GM19395 (cell line): ENCODE measurements at regions not wholly inside any gene's neighbourhood (a gene's known extent, or its start where the extent isn't known, plus 50 kb on each side); places are given as distances from the start of the nearest gene placed in this dataset.

Source experiments
- ATAC-seq: cut with Tn5 transposase; IDR thresholded peaks from one replicate; pipeline ENCODE4 v1.9.1; 2021; ENCODE audit warnings: mild to moderate bottlenecking, moderate library complexity; ENCODE audit not compliant: unreplicated experiment

DNA sequence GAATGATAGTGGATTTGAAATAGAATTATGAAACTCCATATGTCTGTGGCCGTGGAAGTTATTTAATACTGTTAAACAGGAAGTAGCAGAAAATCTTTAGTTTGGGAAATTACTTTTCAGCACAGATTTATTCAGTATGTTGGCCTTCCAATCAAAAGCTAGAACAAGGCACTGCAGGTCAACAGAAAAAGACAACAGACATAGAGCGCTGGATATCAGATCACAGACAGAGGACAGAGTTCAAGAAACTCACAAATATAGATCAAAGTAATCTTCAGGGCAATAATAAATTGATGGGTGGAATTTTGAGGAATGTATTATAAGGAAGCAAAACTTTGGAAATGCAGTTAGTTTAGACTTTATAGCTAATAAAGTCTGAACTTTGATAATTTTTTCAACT, 159.5 kb upstream of the TMCO5A start:
- ATAC-seq, result no peak

DNA sequence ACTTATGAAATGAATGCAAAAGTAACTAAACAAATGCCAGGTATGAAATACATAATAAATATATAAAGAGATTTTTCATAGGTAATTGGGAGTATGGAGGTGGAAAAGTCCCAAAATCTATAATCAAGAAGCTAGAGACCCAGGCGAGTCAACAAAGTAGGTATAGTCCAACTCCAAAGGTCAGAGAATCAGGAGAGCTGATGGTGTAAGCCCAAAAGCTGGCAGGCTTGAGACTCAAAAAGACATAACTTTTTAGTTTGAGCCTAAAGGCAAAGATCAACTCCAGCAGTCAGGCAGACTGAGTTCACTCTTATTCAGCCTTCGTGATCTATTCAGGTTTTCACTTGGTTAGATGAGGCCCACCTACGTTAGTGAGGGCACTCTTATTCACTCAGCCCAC, 157.4 kb upstream of the TMCO5A start:
- ATAC-seq, result no peak

DNA sequence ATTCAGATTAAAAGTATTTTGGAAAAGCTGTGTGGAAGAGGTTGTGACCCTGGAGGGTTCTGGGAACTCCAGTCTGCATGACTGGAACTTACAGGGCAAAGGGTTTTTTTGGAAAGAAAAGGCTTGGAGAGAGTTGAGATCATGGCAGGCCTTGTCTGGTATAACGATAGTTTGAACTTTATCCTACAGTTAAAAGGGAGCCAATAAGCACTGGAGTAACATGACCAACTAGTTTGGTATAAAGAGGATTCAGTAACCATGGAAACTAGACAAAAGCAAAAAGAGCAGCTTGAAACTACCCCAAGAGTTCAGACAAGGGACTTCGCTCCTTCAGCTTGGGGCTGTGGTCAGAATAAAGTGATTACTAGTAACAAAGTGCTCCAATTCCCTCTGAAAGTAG, 151.2 kb upstream of the TMCO5A start:
- no peak for ATAC-seq

DNA sequence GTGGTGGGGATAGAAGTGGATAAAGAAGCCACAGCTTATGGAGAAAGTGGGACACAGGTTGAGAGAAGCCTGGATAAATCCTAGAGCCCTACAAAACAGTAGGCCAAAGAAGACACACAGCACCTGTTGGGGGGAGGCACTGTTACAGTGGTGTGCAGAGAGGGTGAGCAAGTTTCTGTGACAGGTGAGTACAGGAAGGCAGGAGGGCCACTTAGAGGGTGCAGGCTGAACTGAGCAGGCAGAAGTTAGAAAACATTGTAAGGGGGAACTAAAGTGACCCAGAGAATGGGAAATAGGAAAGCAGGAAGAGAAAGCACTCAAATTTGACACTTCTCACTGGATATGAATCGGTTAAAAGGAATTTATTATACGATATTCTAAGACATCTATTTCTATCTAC, 146.1 kb upstream of the TMCO5A start:
- no peak for ATAC-seq

DNA sequence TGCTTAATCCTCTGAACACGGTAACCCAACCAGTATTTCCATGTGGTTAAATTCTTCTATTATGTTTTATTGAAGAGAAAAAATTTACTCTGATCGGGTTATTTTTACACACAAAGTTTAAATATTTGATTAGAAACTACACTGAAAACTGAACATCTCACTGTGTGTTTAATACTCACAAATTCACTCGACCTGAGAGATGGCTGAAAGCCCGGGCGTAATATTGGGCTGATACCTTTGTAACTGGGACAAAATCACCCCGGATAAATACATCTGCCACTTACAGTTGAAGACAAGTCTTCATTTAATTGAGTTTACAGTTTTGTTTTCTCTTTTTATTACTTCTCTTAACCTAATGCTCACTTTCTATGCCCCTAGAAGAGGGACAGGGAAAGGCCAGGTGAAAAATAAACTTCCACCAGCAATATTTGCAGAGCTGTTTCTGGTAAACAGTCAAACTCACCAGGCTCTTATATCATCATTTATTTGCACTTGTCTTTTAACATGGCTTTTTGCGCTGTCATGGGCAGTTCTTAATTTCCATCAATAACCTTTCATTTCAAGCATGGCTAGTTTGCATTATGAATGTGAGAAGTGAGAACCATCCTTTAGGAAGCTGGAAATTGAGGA, 145.6 kb upstream of the TMCO5A start:
- no peak for ATAC-seq

DNA sequence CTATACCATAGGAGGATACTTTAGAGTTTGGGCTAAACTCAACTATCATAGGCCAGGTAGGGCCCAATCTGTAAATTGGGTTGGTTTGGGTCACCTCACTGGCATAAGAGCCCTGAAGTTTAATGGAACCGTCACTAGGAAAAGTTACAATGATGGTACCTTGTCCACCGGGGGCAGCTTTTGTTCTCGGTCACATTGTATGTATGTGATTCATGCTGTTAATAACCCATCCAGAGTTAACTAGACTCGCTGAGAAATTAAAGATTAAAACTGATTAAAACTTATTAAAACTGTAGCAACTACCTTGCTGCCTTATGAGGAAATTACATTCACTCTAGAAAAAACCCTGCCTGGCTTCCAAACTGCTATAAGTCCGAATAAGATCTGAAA, 145.0 kb upstream of the TMCO5A start:
- no peak for ATAC-seq

DNA sequence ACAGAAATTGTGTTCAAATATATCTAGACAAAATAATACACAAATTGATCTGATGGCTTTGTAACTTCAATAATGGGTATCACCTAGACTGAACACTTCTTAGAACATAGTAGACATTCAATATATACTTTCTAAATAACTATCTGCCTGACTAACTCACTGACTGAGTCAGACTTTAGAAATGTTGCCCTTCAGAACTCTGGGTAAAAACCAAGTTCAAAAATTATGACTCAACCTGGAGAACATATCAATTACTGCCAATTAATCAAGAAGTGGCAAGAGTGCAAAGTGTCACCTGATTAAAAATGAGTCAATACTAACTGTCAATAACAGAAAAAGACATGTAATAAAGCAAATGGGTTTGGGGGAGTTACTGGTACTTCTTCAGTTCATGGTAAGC, 144.6 kb upstream of the TMCO5A start:
- ATAC-seq, result no peak

DNA sequence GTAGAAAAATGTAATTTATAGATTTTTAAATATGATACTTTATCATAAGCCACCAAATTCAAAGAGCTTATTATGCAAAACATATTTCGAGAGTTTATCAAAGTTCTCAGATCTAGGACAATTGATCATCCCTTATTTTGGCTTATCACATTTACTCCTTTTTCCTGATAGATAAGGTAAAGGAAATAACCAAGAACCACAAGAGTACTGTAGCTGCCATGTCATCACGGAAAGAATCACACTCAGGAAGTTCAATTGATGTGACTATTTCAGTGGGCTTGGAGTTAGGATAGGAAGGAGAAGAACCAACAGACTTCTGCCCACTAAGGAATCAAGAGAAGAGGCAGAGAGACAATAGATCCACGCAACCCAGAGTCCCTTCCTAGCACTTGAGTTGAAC, 142.7 kb upstream of the TMCO5A start:
- no peak for ATAC-seq

DNA sequence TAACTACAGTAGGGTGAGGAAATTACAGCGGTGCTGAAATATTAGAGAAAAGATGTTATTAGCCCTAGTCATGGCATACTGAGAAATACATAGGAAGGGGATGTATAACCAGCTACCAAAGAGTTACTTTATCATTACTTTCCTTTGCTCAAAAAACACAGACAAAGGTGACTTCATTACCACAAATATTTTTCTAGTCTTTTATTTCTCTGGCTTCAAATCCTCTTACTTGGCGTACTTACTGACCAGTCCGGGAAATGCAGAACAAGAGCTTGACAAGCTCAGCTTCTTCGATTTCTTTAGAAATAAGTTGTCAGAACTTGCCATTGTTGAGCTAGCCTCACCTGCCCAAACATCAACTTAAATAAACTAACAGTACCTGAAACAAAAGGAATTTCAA, 142.1 kb upstream of the TMCO5A start:
- ATAC-seq, result no peak

DNA sequence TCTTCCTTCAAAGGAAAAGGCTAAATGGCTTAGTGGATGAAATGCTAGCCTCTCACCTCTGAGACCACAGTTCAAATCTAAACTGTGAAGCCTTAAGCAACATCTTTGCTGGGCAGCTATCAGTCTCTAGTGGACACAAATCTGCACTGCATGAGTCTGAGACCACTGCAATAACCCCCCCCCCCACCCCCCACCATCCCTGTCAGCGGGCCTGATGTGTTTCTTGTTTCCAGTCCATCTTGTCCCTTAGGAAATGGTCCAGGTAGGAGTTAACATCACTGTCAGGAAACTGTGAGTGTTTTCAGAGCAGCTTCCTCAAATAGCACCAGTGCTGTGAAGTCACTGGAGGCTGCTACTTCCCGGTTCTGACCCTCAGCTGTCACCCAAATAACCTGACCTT, 140.6 kb upstream of the TMCO5A start:
- ATAC-seq, result no peak

DNA sequence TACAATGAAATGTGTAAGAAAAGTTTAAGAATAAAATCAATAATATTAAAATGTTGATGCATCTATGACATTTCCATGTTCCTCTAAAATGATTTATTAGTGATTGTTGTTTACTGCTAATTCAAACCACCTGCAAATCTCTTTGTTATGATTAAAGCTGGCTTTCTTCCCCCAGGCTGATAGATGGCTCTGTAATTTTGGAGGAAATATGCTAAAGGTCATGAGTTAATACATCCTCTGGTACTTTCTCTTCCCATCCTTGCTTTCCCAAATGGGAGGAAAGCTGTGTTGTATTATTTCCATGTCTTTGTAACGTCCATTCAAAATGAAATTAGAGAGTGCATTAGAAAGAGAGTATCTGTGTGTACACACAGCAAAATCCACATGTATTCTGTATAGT, 139.5 kb upstream of the TMCO5A start:
- no peak for ATAC-seq

DNA sequence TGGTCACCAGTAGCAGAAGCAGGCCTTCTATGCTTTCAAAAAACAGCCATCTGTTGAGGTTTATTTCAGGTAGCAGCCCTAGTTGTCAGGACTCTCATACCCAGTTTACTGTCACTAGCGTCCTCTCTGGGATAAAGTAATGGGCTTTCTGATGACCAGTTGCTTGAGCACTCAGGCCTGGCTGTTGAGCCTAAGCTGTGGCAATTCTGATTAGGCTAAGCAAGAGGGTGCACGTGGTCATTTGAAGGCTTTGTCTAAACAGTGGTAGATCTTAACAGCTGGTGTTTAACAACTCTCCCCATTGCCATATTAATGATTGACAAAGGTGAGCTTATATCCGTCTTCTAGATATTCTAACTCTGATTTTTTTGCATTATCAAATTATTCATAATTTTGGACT, 132.9 kb upstream of the TMCO5A start:
- ATAC-seq, result no peak

DNA sequence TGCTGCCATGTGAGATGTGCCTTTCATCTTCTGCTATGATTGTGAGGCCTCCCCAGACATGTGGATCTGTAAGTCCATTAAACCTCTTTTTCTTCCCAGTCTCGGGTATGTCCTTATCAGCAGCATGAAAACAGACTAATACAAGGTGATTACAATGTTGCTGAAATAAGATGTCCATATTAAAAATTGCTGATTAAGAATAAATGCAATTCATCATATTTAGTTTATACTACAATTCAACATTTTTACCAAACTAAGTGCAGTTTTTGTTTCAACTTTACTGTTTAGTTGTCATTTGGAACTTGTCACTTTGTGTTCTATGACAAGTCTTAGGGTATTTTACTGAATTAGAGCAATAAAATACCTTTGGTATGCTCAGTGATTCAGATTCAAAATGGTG, 127.6 kb upstream of the TMCO5A start:
- no peak for ATAC-seq

DNA sequence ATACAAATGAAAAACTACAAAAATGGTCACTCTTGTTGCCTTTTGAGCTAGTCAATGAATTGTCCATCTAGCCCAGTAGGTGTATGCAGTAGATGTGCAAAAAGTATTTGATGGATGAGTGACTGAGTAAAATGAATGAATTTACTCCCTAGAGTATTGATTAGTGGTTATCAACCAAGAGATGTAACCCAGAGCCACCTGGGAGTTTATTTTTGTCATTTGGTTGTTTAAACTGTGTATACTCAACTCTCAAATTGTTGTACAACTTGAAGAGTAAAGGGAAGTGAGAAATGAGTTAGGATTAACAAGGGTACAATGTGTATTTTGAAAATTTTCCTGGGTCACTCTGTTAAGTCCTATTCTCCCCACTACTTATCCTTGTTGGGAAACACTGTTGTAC, 124.1 kb upstream of the TMCO5A start:
- no peak for ATAC-seq

DNA sequence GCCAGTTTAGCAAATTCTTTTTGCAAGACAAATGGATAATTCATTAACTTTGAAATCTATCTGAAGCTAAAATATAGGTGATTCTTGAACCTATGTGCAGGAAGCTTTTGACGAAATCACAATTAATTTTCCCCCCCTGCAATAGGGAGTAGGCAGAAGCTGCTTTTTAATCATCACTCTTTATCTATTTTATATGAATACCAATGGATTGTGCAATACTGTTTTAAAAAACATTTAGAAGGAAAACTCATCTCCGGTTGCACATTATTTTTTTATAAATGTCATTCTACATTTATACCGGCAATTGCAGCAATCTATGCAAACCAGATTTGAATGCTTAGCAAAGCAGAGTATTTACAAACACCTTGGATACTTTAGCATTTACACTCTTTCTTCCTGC, 121.1 kb upstream of the TMCO5A start:
- no peak for ATAC-seq

DNA sequence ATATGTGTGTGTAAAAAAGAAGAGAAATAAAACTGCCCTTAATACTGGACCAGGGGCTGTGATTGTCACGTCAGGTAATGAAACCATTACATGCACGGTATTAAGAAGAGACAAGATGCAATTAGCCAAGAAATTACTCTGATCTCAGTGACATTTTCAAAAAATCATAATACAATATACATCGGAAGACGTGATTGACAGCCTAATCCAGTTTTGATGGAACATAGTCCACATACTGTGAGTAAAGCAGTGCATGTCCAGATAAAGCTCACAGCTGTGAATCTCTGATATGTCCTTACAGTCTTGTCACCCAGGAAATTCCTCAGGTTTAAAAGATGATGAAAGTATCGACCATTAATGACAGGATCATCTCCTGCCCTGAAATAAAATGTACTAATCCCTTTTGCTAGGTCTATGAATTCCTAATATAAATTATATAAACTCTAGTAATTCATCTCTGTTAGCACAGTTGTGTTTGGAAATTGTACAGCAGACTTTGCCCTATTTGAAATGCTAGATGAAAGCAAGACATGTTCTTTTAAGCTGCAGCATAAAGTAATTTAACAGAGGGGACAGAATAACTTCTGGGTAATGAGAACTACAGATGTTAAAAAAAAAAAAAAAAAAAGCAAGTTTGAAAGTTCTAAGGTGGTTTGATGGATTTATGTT, 119.5 kb upstream of the TMCO5A start:
- no peak for ATAC-seq

DNA sequence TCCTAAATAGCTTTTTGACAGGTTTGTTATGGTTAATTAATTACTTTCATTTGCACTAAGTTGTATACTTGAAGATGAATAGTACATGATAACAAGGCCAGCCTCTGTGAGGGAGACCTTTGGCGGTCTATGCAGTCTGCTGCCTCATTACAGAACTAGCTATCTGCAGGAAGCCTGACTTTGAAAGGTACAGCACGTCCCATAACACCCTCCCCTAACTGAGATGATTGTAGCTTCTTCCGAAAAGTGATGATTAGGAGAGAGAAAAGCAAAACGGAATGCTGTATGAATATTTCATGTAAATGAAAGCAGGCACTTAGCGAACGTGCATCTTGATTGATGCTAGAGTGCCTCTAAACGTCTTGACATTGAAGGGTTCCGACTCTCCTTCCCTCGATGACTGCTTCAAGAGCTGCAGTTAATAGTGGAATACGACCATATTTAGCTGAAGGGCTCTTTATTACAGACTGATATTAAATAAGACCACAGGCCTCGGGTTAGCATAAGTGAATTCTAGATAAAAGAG, 116.2 kb upstream of the TMCO5A start:
- no peak for ATAC-seq

DNA sequence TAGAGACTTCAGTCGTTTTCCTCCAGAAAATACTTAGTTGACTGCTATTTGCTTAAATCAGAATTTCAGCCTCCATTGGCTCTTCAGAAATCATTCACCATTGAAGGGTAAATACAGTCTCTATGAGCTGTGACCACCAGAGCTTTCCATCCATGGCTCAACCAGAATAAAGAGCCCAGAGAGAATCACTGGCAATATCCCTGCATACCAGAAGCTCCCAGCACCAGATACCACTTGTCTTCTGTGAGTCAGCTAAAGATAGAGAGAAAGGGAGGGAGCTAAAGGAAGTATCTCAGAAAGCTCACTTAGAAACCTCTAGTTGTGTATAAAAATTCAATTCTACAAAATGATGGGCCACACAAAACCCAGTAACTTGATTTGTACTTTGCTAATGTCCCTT, 115.2 kb upstream of the TMCO5A start:
- ATAC-seq, result no peak

DNA sequence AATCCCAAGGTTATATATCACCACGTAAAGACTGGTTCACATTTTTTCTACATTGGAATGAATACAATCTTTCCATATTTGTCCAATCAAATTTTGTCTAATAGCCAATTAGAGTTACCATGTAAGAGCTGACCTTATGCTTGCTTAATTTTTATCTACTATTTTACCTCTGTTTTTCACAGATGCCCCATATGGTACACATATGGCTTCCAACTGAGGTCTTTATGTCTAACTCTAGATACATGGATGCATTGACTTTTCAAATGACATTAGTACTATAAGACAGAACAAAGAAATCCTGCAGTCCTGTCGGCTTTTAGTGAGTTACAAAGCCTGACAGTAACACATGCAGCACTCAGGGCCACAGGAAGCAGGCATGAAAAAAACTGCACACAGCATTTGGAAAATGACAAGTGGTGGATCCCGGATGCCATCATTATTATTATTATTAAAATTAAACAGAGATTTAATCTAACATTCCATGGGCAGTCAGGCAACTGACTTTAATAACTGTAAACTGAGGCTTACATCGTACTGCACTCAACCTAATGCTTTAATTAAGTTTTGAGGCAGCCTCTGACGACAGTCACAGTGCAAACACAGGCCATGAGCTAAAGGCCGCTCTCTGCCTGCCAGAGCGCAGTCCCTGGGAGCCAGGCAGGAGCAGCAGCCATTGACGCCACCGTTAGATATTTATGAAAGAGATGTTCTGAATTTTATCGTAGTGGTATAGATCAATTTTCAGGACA, 113.9 kb upstream of the TMCO5A start:
- no peak for ATAC-seq

DNA sequence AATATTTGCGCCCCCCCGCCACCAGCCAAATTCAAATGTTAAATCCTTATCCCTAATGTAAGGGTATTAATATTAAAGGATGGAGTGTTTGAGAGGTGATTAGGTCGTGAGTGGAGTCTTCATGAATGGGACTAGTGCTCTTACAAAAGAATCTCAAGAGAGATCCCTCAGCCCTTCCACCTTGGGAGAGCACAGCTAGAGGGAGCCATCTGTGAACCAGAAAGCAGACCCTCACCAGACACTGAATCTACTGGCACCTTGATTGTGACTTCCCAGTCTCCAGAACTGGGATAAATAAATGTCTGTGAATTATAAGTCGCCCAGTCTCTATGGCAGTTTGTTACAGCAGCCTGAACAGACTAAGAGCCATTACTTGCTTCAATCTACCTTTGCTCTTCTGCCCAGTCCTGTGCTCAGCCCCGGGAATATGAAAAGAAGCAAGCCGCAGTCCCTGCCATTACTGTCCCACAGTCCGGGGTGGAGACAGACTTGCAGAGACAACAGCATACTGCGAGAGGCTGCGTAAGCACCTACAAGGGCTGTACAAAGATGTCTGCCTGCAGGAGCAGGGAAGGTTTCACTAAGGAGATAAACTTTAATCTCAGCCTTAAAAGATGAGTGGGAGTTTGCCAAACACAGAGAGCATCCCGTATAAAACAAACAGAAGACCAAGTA, 110.7 kb upstream of the TMCO5A start:
- ATAC-seq, result no peak

DNA sequence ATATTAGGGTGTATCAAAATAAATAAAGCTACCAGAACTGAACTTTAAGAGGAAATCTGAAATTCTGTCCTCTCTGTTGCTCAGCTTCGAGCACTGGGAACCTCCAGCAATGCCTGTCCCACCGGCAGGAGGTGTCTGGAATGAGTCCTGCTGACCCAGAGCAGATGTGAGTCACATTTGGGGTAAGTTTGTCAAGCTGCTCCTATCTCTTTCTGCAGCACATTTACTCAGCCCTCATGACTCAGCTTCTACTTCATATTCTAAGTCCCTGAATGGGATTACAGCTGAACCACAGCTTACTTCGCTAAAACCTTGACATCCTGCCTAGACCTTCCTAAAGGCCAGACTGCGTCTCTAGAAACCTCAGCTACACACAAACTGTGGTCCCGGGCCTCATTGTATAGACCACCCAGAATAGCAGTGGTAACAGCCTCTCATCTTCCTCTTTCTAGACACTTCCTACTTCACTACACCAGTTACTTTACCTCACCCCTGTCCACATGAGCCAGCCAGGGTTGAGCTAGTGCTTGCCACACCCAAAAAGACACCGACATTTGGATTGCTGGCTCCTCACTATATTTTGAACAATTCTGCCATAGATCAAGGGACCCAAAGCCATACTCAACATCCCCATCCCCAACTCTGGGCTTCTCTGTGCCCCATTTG, 109.6 kb upstream of the TMCO5A start:
- no peak for ATAC-seq
